OCI-LY3 (cell line): ENCODE measurements at regions not wholly inside any gene's neighbourhood (a gene's known extent, or its start where the extent isn't known, plus 50 kb on each side); places are given as distances from the start of the nearest gene placed in this dataset.
A peak's percentile ranks its signal among the peaks of the same experiment; 100 is the strongest.

Experiments used
- H2AFZ ChIP-seq: fragments of 200-600, 300-600 bp; shearing (Covaris generic); 2 replicates; pipeline ENCODE4 v1.6.0; 2014; ENCODE audit warnings: antibody characterized with exemption, low read depth, low read length
- H3K27ac ChIP-seq: fragments of 200-600, 300-600 bp; sonication (generic); 2 replicates; pipeline ENCODE4 v1.5.1; 2014; ENCODE audit warnings: mild to moderate bottlenecking, low read length, moderate library complexity, mixed read lengths
- H3K27me3 ChIP-seq: fragments of 200-600, 300-600 bp; sonication (generic); 2 replicates; pipeline ENCODE4 v1.6.1; 2014; ENCODE audit warnings: low read depth, low read length, mixed read lengths
- H3K36me3 ChIP-seq: fragments of 200-600, 300-600 bp; sonication (generic); replicated peaks from 2 replicates; pipeline ENCODE3; 2014; ENCODE audit warnings: low read depth, low read length, mixed read lengths
- H3K4me1 ChIP-seq: fragments of 300-600, 200-600 bp; sonication (generic); 2 replicates; pipeline ENCODE4 v1.6.1; 2014; ENCODE audit warnings: low read length, mixed read lengths
- H3K4me2 ChIP-seq: fragments of 200-600, 300-600 bp; sonication (generic); 2 replicates; pipeline ENCODE4 v1.6.1; 2014; ENCODE audit warnings: low read length, mixed read lengths
- H3K4me3 ChIP-seq: fragments of 300-600, 200-600 bp; sonication (generic); 2 replicates; pipeline ENCODE4 v1.5.1; 2014; ENCODE audit warnings: antibody characterized with exemption, mild to moderate bottlenecking, low read length, moderate library complexity
- H3K79me2 ChIP-seq: fragments of 300-600, 200-600 bp; shearing (Covaris generic); 2 replicates; pipeline ENCODE4 v1.6.1; 2014; ENCODE audit warnings: mild to moderate bottlenecking, low read length, mixed read lengths
- H3K9ac ChIP-seq: fragments of 300-600, 200-600 bp; shearing (Covaris generic); 2 replicates; pipeline ENCODE4 v1.6.0; 2014; ENCODE audit warnings: mild to moderate bottlenecking, low read length, moderate library complexity
- H3K9me3 ChIP-seq: fragments of 200-600, 300-600 bp; shearing (Covaris generic); 2 replicates; pipeline ENCODE4 v1.6.1; 2014; ENCODE audit warnings: low read length, mixed read lengths; ENCODE audit not compliant: insufficient read depth
- H4K20me1 ChIP-seq: fragments of 200-600, 300-600 bp; sonication (generic); 2 replicates; pipeline ENCODE4 v1.6.1; 2016; ENCODE audit warnings: low read length, mixed read lengths; ENCODE audit not compliant: insufficient read depth
- EZH2phosphoT487 ChIP-seq: fragments of 200-600 bp; shearing (Covaris generic); IDR thresholded peaks from 2 replicates; pipeline ENCODE4 v1.6.1; 2018; ENCODE audit warnings: antibody characterized with exemption, mixed run types, low read depth
- TF ChIP-seq, protein P1 (sequence below): fragments of 200-600, 300-600 bp; sonication (generic); IDR thresholded peaks from 2 replicates; pipeline ENCODE4 v1.5.1; 2014; ENCODE audit warnings: antibody characterized with exemption, low read length, low read depth

DNA sequence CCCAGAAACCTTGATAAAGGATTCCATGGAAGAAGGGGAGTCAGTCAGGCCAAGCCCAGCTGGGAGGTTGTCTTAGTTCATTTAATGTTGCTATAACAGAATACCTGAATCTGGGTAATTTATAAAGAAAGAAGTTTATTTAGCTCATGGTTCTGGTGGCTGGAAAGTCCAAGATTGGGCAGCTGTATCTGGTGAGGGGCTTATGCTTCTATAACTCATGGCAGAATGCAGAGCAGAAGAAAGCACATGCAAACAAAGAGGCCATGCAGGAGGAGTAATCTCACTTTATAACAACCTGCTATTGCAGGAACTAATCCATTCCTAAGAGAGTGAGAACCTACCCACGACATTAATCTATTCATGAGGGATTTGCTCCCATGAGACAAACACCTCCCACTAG is 54.2 kb upstream of the ANKRD1 start:
- H3K9me3 ChIP-seq, result no peaks in the 10 kb centered on the region
- H3K9ac ChIP-seq, result no peak overlapping the region
- no peaks in the 10 kb centered on the region for H3K79me2 ChIP-seq
- no peak overlapping the region for H3K4me3 ChIP-seq
- H3K4me1 ChIP-seq, result peaks cover 44% of the 10 kb centered on the region
- H3K36me3 ChIP-seq, result peaks cover 5% of the 10 kb centered on the region
- no peak overlapping the region for H2AFZ ChIP-seq
- no peak overlapping the region for H3K27ac ChIP-seq
- no peak overlapping the region for H3K4me2 ChIP-seq
- no peaks in the 10 kb centered on the region for H3K27me3 ChIP-seq
- no peaks in the 10 kb centered on the region for H4K20me1 ChIP-seq
- TF ChIP-seq EZH2phosphoT487, result no peak
- TF ChIP-seq, protein P1, sequence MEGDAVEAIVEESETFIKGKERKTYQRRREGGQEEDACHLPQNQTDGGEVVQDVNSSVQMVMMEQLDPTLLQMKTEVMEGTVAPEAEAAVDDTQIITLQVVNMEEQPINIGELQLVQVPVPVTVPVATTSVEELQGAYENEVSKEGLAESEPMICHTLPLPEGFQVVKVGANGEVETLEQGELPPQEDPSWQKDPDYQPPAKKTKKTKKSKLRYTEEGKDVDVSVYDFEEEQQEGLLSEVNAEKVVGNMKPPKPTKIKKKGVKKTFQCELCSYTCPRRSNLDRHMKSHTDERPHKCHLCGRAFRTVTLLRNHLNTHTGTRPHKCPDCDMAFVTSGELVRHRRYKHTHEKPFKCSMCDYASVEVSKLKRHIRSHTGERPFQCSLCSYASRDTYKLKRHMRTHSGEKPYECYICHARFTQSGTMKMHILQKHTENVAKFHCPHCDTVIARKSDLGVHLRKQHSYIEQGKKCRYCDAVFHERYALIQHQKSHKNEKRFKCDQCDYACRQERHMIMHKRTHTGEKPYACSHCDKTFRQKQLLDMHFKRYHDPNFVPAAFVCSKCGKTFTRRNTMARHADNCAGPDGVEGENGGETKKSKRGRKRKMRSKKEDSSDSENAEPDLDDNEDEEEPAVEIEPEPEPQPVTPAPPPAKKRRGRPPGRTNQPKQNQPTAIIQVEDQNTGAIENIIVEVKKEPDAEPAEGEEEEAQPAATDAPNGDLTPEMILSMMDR, result no peak

DNA sequence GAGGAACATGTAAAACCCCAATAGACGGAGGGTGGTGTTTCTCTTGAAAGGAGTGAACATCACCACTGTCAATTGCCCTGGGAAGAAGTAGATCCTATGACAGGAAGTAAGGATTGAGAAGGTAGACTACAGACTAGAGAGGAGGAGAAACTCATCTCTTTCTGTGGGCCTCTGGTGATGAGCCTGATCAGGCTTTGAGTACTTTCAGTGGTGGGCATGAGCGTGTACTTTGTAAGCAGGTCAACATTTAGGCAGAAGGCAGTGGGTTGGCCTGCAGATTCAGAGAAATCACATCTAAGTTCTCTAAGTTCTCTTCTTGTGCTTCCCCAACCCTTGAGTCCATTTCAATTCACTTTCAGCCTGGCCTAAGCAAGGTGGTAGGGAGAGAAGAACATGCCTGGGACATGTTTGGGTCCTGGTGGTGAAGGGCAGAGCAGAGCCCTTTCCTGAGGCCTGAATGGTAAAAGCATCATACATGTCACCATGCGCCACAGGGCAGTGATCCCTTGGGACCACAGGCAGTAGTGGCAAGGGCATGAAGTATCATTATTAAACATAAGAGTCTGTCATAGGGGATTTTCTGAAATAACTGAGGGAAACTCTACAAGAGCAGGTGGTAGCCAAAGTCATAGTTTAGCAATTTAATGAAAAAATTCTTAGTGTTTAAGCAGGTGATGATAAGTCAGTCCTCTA is 56.4 kb upstream of the ANKRD1 start:
- peaks cover 44% of the 10 kb centered on the region for H3K4me1 ChIP-seq
- H2AFZ ChIP-seq, result peak overlapping the region; percentile 37

DNA sequence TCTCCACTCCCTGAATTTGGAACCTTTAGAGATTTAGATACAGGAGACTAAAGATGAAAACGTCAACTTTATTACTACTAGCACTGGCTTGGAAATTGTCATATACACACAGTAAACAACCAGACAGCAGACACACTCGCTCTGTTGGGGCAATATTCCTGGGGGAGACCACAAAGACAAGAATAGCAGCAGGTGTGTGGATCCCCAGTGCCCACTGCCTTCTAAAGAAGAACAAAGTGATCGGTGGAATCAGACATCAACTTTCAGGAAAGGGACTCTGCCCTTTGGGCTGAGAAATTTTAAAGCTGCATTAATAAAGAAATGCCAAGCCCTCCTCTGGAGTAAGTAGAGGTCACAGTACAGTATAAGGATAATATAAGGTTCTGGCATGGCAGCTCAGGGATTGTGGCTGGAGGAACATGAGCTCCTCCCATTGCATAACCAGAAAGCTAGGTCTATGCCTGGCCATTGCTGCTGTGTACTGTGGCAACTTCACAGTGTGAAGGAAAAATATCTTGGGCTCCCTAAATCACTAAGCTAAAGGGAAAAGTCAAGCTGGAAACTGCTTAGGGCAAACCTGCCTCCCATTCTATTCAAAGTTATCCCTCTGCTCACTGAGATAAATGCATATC is 57.1 kb upstream of the ANKRD1 start:
- Histone ChIP-seq H4K20me1 (no peaks in the 10 kb centered on the region), H3K9ac (peak overlapping the region; percentile 87), H3K4me3 (peak overlapping the region; percentile 42; the same call in 1 of the 2 replicates), H3K27ac (peak overlapping the region; percentile 100), H3K4me1 (peaks cover 44% of the 10 kb centered on the region), H3K4me2 (peak overlapping the region; percentile 75), H2AFZ (peak overlapping the region; percentile 17; the same call in 1 of the 2 replicates), H3K9me3 (no peaks in the 10 kb centered on the region), H3K79me2 (no peaks in the 10 kb centered on the region), H3K36me3 (peaks cover 5% of the 10 kb centered on the region), H3K27me3 (no peaks in the 10 kb centered on the region)
- TF ChIP-seq EZH2phosphoT487, result no peak
- TF ChIP-seq, protein P1, result no peak

More for the DNA sequence above, 56.4 kb upstream of the ANKRD1 start:
- no peaks in the 10 kb centered on the region for H3K27me3 ChIP-seq
- no peaks in the 10 kb centered on the region for H3K79me2 ChIP-seq
- peaks cover 5% of the 10 kb centered on the region for H3K36me3 ChIP-seq
- peak overlapping the region; percentile 87 for H3K9ac ChIP-seq
- no peaks in the 10 kb centered on the region for H4K20me1 ChIP-seq
- peak overlapping the region; percentile 75 for H3K4me2 ChIP-seq
- peak overlapping the region; percentile 42; the same call in 1 of the 2 replicates for H3K4me3 ChIP-seq
- H3K9me3 ChIP-seq, result no peaks in the 10 kb centered on the region
- H3K27ac ChIP-seq, result peak overlapping the region; percentile 100
- TF ChIP-seq EZH2phosphoT487, result no peak

DNA sequence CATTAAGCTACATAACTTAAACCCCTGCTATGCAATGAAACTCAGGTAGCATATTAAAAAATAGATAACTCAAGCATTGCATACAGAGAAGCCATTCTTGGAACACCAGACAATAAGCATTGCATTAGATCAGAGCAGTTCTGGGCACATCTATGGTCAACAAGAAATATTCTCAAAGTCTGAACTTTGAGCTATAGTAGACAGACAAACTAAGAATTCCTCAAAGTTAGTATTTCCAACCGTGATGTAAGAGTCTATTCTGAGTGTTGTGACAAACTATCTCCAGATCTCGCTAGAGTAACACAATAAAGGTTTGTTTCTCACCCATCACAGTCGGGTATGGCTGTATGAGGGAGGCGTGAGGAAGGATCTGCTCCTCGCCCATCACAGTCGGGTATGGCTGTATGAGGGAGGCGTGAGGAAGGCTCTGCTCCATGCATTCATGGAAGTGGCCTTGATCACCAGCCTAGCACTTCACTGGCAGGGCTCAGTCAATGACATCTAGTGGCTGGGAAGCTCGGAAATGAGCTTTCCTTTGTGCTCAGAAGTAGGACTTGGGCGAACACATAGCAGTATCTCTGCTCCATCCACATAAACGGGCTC is 61.6 kb upstream of the ANKRD1 start:
- TF ChIP-seq, protein P1, result no peak
- no peak for TF ChIP-seq EZH2phosphoT487
- H3K9ac ChIP-seq, result no peak overlapping the region
- H3K36me3 ChIP-seq, result no peaks in the 10 kb centered on the region
- H2AFZ ChIP-seq, result no peak overlapping the region
- H3K4me3 ChIP-seq, result no peak overlapping the region
- H3K9me3 ChIP-seq, result no peaks in the 10 kb centered on the region
- no peak overlapping the region for H3K27ac ChIP-seq
- H4K20me1 ChIP-seq, result no peaks in the 10 kb centered on the region
- H3K27me3 ChIP-seq, result no peaks in the 10 kb centered on the region
- no peak overlapping the region for H3K4me2 ChIP-seq
- no peaks in the 10 kb centered on the region for H3K79me2 ChIP-seq
- H3K4me1 ChIP-seq, result peaks cover 54% of the 10 kb centered on the region
